HFFc6 (cell line): ENCODE measurements at regions not wholly inside any gene's neighbourhood (a gene's known extent, or its start where the extent isn't known, plus 50 kb on each side); places are given as distances from the start of the nearest gene placed in this dataset.

Source experiments
- DNase-seq: peaks from one replicate; pipeline ENCODE4 v3.0.0-alpha.2; 2018
- H3K27ac Mint-ChIP-seq: 2 replicates; pipeline ENCODE4 v1.8.0; 2020; ENCODE audit warnings: mild to moderate bottlenecking, mixed read lengths
- H3K27me3 Mint-ChIP-seq: 2 replicates; pipeline ENCODE4 v1.8.0; 2021; ENCODE audit warnings: mild to moderate bottlenecking, moderate library complexity, mixed read lengths; ENCODE audit not compliant: insufficient read depth
- H3K36me3 Mint-ChIP-seq: 2 replicates; pipeline ENCODE4 v1.8.0; 2021; ENCODE audit warnings: low read depth, mixed read lengths
- H3K4me1 Mint-ChIP-seq: 2 replicates; pipeline ENCODE4 v1.8.0; 2020; ENCODE audit warnings: low read depth, mixed read lengths
- H3K4me3 Mint-ChIP-seq: 2 replicates; pipeline ENCODE4 v1.8.0; 2020; ENCODE audit warnings: mild to moderate bottlenecking, moderate library complexity, mixed read lengths
- H3K9me3 Mint-ChIP-seq: 2 replicates; pipeline ENCODE4 v1.8.0; 2020; ENCODE audit warnings: mild to moderate bottlenecking, mixed read lengths
- TF ChIP-seq, protein P1 (sequence below): fragments of 200-600 bp; sonication (generic); IDR thresholded peaks from 2 replicates; pipeline ENCODE4 v1.5.0; 2021; ENCODE audit warnings: antibody characterized with exemption, mild to moderate bottlenecking

DNA sequence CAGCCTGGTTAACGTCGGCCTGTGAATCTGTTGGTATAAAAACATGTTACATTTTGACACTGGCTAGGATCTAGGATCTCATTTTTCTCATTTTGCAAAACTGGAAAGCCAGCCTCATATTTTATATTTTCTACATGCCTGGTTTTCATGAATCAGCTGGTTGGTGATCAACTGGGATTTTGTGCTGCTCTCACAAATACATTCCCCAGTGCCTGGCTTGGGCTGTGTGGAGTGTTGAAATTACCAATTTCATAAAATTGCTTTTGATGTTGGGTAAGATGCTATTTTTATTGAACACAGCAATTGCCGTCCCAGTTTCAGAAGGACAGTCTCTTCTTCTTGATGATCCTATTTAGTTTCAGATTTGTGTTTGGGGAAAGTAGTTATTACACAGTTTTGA is 604.3 kb downstream of the TAFA4 start:
- DNase-seq = no peak
- Mint-ChIP-seq H3K4me1 (no peaks in the 10 kb centered on the region), H3K4me3 (no peak overlapping the region), H3K36me3 (peaks cover 5% of the 10 kb centered on the region; the same call in 1 of the 2 replicates), H3K9me3 (peaks cover 29% of the 10 kb centered on the region), H3K27me3 (peaks cover 1% of the 10 kb centered on the region; the same call in 1 of the 2 replicates), H3K27ac (no peak overlapping the region)
- TF ChIP-seq, protein P1, sequence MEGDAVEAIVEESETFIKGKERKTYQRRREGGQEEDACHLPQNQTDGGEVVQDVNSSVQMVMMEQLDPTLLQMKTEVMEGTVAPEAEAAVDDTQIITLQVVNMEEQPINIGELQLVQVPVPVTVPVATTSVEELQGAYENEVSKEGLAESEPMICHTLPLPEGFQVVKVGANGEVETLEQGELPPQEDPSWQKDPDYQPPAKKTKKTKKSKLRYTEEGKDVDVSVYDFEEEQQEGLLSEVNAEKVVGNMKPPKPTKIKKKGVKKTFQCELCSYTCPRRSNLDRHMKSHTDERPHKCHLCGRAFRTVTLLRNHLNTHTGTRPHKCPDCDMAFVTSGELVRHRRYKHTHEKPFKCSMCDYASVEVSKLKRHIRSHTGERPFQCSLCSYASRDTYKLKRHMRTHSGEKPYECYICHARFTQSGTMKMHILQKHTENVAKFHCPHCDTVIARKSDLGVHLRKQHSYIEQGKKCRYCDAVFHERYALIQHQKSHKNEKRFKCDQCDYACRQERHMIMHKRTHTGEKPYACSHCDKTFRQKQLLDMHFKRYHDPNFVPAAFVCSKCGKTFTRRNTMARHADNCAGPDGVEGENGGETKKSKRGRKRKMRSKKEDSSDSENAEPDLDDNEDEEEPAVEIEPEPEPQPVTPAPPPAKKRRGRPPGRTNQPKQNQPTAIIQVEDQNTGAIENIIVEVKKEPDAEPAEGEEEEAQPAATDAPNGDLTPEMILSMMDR = no peak

DNA sequence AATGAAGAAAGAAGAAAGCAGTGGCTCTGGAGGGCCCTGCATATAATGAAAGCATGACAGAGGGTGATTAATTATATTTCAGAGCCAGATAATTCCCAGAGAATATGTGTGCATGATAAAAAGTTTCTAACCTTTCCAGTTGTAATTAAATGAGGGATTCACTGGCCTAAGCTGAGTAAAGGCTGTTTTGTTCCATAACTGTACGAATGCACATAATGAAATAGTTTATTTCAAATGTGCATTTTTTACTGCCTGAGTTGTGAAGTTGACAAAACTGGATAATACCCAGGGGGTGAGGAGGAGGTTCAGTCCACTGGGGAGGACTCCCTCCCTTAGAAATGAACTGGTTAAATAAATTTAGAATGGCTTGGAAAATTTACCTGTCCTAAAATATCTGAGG is 616.4 kb downstream of the TAFA4 start:
- H3K9me3 Mint-ChIP-seq = peaks cover 21% of the 10 kb centered on the region
- H3K36me3 Mint-ChIP-seq = no peaks in the 10 kb centered on the region

DNA sequence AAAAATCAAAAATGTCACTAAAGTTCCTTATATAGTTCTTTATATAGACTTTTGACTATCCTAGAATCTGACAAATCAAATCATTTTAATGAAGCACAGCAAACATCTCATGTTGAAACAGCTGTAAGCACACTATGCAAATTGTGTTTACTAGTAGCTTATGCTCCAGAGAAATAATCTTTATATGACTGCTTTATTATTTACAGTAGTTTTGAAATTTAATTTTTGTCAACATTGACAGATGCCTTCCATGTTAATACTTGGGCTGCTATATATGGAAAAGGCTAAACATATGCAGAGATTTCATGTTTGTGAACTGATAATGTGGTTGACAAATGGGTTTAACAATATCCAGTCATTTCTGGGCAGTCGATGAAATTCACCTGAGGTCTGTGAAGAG is 616.8 kb downstream of the TAFA4 start:
- no peaks in the 10 kb centered on the region for H3K4me1 Mint-ChIP-seq
- H3K4me3 Mint-ChIP-seq = no peak overlapping the region
- TF ChIP-seq, protein P1 = no peak
- DNase-seq = no peak
- no peaks in the 10 kb centered on the region for H3K27me3 Mint-ChIP-seq
- peaks cover 21% of the 10 kb centered on the region for H3K9me3 Mint-ChIP-seq
- no peak overlapping the region for H3K27ac Mint-ChIP-seq
- no peaks in the 10 kb centered on the region for H3K36me3 Mint-ChIP-seq

More for the DNA sequence above, 616.4 kb downstream of the TAFA4 start:
- Mint-ChIP-seq H3K27ac (no peak overlapping the region), H3K4me3 (no peak overlapping the region), H3K27me3 (no peaks in the 10 kb centered on the region), H3K4me1 (no peaks in the 10 kb centered on the region)
- DNase-seq = no peak
- TF ChIP-seq, protein P1 = no peak

DNA sequence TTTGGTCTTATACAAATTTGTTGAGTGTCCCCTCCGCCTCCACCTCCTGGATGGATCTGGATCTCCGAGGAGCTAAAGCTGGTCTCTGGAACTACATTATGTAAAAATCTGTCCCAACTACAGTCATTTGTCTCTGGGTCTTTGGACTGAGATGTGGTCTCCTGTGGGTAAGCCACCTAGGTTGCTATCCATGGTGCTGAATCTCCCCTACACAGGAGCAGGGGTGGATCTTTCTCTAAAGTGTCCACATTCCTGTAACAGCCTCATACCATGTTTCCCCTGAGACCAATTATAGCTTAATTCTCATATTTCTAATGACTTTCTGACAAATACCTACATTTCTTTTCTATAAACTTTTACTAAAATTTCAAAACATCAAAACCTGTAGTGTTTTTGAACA is 625.8 kb downstream of the TAFA4 start:
- TF ChIP-seq, protein P1 = no peak
- H3K4me3 Mint-ChIP-seq = no peak overlapping the region
- H3K4me1 Mint-ChIP-seq = no peaks in the 10 kb centered on the region
- H3K27me3 Mint-ChIP-seq = no peaks in the 10 kb centered on the region
- H3K9me3 Mint-ChIP-seq = peaks cover 6% of the 10 kb centered on the region
- no peak for DNase-seq
- H3K36me3 Mint-ChIP-seq = no peaks in the 10 kb centered on the region
- H3K27ac Mint-ChIP-seq = no peak overlapping the region

DNA sequence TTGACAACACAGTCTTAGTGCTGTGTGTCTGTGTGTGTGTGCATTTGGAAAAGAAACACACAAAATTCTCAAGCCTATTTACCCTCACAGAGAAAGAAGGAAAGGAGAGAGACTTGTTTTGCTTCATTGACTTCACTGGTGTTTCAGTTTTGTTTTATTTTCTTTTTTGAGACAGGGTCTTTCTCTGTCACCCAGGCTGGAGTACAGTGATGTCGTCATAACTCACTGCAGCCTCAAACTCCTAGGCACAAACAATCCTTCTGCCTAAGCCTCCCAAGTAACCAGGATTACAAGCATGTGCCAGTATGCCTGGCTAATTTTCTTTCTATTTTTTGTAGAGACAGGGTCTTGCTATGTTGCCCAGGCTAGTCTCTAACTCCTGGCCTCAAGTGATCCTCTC is 636.9 kb downstream of the TAFA4 start:
- Mint-ChIP-seq H3K4me3 (no peak overlapping the region), H3K27ac (no peak overlapping the region), H3K36me3 (no peaks in the 10 kb centered on the region), H3K27me3 (no peaks in the 10 kb centered on the region; the same call in 1 of the 2 replicates), H3K4me1 (no peaks in the 10 kb centered on the region), H3K9me3 (peaks cover 26% of the 10 kb centered on the region)
- no peak for DNase-seq
- TF ChIP-seq, protein P1 = no peak

DNA sequence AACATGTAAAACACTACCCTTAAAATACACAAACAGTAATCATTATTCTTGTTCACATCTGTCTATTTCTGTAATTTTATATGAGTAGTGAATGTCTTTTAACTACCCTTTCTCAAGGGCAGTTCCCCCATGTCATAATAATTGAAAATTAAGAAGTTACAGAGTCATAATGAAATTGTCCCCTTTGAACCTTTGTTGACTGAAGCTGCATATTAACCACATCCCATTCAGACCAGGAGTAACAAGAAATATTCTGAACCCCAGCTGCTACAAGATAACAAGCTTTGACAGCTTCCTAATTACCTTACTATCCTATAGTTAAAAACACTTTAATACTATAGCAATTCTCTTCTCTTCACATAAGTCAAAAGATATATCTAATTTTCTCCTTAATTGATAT is 635.9 kb upstream of the SUCLG2 start:
- Mint-ChIP-seq H3K36me3 (no peaks in the 10 kb centered on the region), H3K4me1 (no peaks in the 10 kb centered on the region), H3K9me3 (peaks cover 21% of the 10 kb centered on the region), H3K27ac (no peak overlapping the region), H3K27me3 (peaks cover 1% of the 10 kb centered on the region; the same call in 1 of the 2 replicates), H3K4me3 (no peak overlapping the region)
- DNase-seq = no peak
- TF ChIP-seq, protein P1 = no peak
